Coronary artery (tissue), 2 donors: ENCODE measurements at regions not wholly inside any gene's neighbourhood (a gene's known extent, or its start where the extent isn't known, plus 50 kb on each side); places are given as distances from the start of the nearest gene placed in this dataset.

ENCODE experiments used
- DNase-seq: peaks from one replicate; pipeline ENCODE4 v3.0.0-alpha.2; 2017; ENCODE audit warnings: low spot score
- H3K27ac ChIP-seq, 2 donors: fragments of 200-600 bp; sonication (generic); one replicate each; pipeline ENCODE4 v1.5.1; 2016 to 2019
- H3K4me3 ChIP-seq: fragments of 200-600 bp; sonication (generic); 2 replicates; pipeline ENCODE4 v1.5.1; 2016; ENCODE audit warnings: mild to moderate bottlenecking, moderate library complexity
- CTCF ChIP-seq: fragments of 200-600 bp; sonication (generic); IDR thresholded peaks from one replicate; pipeline ENCODE4 v1.5.1; 2019; ENCODE audit warnings: antibody characterized with exemption

GRCh38 chr12:22974865-22975264, 349.9 kb downstream of the ETNK1 start:
- Histone ChIP-seq H3K4me3 (no peak overlapping the region), H3K27ac (no peak overlapping the region)
- DNase-seq: no peak
- TF ChIP-seq CTCF: no peak

DNA sequence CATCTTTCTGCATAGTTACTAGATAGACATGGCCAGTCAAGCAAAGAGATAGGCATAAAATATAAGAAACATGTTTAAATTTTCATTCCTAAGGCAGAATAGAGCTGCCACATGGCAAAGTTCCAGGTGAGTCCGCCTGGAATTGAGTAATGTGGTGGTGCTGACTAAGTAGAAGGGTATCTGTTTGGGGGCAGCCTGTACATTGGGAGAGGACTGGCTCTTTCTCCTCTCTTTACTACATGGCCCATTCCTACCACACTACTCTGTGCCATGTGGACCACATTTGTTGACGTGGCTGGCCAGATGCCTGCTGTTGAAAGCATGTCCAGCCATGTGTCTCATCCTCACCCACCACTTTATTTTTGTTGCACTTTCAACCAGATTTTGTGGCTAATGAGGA, 354.0 kb downstream of the ETNK1 start:
- no peak for TF ChIP-seq CTCF
- DNase-seq: no peak
- no peak overlapping the region for H3K4me3 ChIP-seq
- no peak overlapping the region for H3K27ac ChIP-seq

- H3K4me3 ChIP-seq: no peak overlapping the region
- no peak for DNase-seq
- TF ChIP-seq CTCF: no peak
- H3K27ac ChIP-seq: no peak overlapping the region
Observed at GRCh38 chr12:22979854-22980469, 355.0 kb downstream of the ETNK1 start.

DNA sequence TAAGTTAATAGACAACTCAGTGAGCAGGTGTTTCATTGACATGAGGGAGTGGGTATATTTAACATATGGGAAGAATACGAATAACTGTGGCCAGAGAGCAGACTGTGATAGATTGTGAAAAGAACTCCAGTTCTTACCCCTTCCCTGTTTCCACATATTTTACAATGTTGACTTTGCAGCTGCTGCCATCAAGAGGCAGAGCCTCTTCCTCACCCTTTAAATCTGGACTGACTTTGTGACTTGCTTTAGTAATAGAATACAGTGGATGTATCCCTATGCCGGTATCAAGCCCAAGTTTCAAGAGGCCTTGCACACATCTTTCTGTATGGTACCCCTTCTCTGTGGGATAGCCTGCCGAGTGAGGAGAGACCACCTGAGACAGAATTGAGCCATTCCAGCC, 356.7 kb downstream of the ETNK1 start:
- DNase-seq: no peak
- H3K4me3 ChIP-seq: no peak overlapping the region
- H3K27ac ChIP-seq: no peak overlapping the region
- TF ChIP-seq CTCF: no peak

GRCh38 chr12:22982635-22983034, 357.7 kb downstream of the ETNK1 start:
- no peak overlapping the region for H3K27ac ChIP-seq
- TF ChIP-seq CTCF: no peak

DNA sequence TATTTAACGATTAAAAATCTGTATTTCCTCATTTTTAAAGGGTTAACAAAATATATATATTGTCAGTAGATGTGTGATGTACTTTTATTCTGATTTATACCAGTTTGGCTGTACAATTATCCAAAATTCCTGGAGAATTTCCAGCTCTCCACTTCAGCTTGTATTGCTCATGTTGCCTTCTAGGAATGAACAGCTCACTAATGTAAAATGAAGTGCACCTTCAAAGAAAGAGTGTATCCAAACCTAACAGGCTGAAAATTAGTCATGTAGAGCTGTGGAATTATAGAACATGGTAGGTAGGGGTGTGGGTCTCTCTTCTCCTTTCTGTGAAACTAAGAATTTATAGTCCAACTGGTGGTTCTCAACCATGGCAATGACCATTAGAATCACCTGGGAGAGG, 362.0 kb downstream of the ETNK1 start:
- Histone ChIP-seq H3K4me3 (no peak overlapping the region), H3K27ac (no peak overlapping the region)
- DNase-seq: no peak
- no peak for TF ChIP-seq CTCF

More at GRCh38 chr12:22982635-22983034, 357.7 kb downstream of the ETNK1 start:
- DNase-seq: no peak
- H3K4me3 ChIP-seq: no peak overlapping the region

GRCh38 chr12:22990501-22990900, 365.5 kb downstream of the ETNK1 start:
- H3K4me3 ChIP-seq: no peak overlapping the region
- no peak overlapping the region for H3K27ac ChIP-seq
- DNase-seq: no peak
- TF ChIP-seq CTCF: no peak
